OCI-LY3 (cell line): ENCODE measurements at regions not wholly inside any gene's neighbourhood (a gene's known extent, or its start where the extent isn't known, plus 50 kb on each side); places are given as distances from the start of the nearest gene placed in this dataset.
A peak's percentile ranks its signal among the peaks of the same experiment; 100 is the strongest.

Experiments
- H2AFZ ChIP-seq: fragments of 200-600, 300-600 bp; shearing (Covaris generic); 2 replicates; pipeline ENCODE4 v1.6.0; 2014; ENCODE audit warnings: antibody characterized with exemption, low read depth, low read length
- H3K27ac ChIP-seq: fragments of 200-600, 300-600 bp; sonication (generic); 2 replicates; pipeline ENCODE4 v1.5.1; 2014; ENCODE audit warnings: mild to moderate bottlenecking, low read length, moderate library complexity, mixed read lengths
- H3K27me3 ChIP-seq: fragments of 200-600, 300-600 bp; sonication (generic); 2 replicates; pipeline ENCODE4 v1.6.1; 2014; ENCODE audit warnings: low read depth, low read length, mixed read lengths
- H3K36me3 ChIP-seq: fragments of 200-600, 300-600 bp; sonication (generic); replicated peaks from 2 replicates; pipeline ENCODE3; 2014; ENCODE audit warnings: low read depth, low read length, mixed read lengths
- H3K4me1 ChIP-seq: fragments of 300-600, 200-600 bp; sonication (generic); 2 replicates; pipeline ENCODE4 v1.6.1; 2014; ENCODE audit warnings: low read length, mixed read lengths
- H3K4me2 ChIP-seq: fragments of 200-600, 300-600 bp; sonication (generic); 2 replicates; pipeline ENCODE4 v1.6.1; 2014; ENCODE audit warnings: low read length, mixed read lengths
- H3K4me3 ChIP-seq: fragments of 300-600, 200-600 bp; sonication (generic); 2 replicates; pipeline ENCODE4 v1.5.1; 2014; ENCODE audit warnings: antibody characterized with exemption, mild to moderate bottlenecking, low read length, moderate library complexity
- H3K79me2 ChIP-seq: fragments of 300-600, 200-600 bp; shearing (Covaris generic); 2 replicates; pipeline ENCODE4 v1.6.1; 2014; ENCODE audit warnings: mild to moderate bottlenecking, low read length, mixed read lengths
- H3K9ac ChIP-seq: fragments of 300-600, 200-600 bp; shearing (Covaris generic); 2 replicates; pipeline ENCODE4 v1.6.0; 2014; ENCODE audit warnings: mild to moderate bottlenecking, low read length, moderate library complexity
- H3K9me3 ChIP-seq: fragments of 200-600, 300-600 bp; shearing (Covaris generic); 2 replicates; pipeline ENCODE4 v1.6.1; 2014; ENCODE audit warnings: low read length, mixed read lengths; ENCODE audit not compliant: insufficient read depth
- H4K20me1 ChIP-seq: fragments of 200-600, 300-600 bp; sonication (generic); 2 replicates; pipeline ENCODE4 v1.6.1; 2016; ENCODE audit warnings: low read length, mixed read lengths; ENCODE audit not compliant: insufficient read depth
- EZH2phosphoT487 ChIP-seq: fragments of 200-600 bp; shearing (Covaris generic); IDR thresholded peaks from 2 replicates; pipeline ENCODE4 v1.6.1; 2018; ENCODE audit warnings: antibody characterized with exemption, mixed run types, low read depth
- TF ChIP-seq, protein P1 (sequence below): fragments of 200-600, 300-600 bp; sonication (generic); IDR thresholded peaks from 2 replicates; pipeline ENCODE4 v1.5.1; 2014; ENCODE audit warnings: antibody characterized with exemption, low read length, low read depth

DNA sequence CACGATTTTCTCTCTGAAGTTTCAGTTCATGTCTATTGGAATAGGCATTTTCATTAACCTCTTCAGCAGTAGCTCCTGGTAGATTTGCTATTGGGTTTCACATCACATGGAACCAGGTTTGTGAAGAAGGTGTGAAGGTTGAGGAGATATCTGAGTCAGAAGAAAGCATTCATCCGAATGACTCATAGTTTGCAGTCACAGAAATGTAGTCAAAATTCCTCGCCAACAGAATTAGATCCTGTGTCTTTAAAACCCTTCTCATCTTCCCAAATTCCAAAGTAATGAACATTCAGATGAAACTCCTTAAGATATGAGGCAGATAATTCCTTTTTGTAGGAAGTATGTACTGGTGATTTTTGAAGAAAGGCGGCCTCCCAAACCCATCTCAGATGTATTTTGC is 125.0 kb upstream of the LARGE1 start:
- Histone ChIP-seq H3K4me3 (no peak overlapping the region), H3K27me3 (peaks cover 27% of the 10 kb centered on the region), H3K27ac (no peak overlapping the region), H3K36me3 (no peaks in the 10 kb centered on the region), H4K20me1 (no peaks in the 10 kb centered on the region), H3K4me2 (no peak overlapping the region), H3K9me3 (no peaks in the 10 kb centered on the region), H3K4me1 (no peaks in the 10 kb centered on the region), H3K79me2 (no peaks in the 10 kb centered on the region), H3K9ac (no peak overlapping the region), H2AFZ (no peak overlapping the region)
- no peak for TF ChIP-seq EZH2phosphoT487
- TF ChIP-seq, protein P1, sequence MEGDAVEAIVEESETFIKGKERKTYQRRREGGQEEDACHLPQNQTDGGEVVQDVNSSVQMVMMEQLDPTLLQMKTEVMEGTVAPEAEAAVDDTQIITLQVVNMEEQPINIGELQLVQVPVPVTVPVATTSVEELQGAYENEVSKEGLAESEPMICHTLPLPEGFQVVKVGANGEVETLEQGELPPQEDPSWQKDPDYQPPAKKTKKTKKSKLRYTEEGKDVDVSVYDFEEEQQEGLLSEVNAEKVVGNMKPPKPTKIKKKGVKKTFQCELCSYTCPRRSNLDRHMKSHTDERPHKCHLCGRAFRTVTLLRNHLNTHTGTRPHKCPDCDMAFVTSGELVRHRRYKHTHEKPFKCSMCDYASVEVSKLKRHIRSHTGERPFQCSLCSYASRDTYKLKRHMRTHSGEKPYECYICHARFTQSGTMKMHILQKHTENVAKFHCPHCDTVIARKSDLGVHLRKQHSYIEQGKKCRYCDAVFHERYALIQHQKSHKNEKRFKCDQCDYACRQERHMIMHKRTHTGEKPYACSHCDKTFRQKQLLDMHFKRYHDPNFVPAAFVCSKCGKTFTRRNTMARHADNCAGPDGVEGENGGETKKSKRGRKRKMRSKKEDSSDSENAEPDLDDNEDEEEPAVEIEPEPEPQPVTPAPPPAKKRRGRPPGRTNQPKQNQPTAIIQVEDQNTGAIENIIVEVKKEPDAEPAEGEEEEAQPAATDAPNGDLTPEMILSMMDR: no peak

DNA sequence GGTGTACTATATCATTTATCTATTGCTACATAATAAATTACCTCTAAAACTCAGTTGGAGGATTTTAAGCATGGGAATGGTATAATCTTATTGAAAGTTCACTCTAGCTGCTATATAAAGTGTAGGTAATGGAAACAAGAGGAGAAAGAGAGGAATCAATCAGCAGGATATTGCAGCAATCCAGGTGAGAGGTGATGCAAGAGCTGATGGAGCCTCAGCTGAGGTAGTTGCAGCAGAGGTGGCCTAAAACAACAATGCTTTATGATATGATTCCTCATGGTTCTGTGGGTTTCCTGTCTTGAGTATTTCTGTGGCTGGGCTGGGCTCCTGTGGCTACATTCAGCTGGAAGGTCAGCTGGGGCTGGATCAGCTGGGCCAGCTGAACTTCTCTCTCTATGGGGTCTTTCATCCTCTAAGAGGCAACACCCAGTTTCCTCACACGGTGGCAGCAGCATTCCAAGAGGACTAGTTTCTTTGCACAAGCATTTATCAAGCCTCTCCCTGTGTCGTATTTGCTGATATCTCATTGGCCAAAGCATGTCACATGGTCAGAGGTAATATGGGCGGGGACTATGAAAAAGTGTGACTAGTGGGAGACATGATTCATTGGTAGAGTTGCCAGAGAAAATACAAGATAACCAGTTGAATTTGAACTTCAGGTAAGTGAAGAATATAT is 135.4 kb upstream of the LARGE1 start:
- TF ChIP-seq EZH2phosphoT487: no peak
- TF ChIP-seq, protein P1: peak; percentile 45
- no peaks in the 10 kb centered on the region for H4K20me1 ChIP-seq
- H3K9ac ChIP-seq: no peak overlapping the region
- no peak overlapping the region for H3K27ac ChIP-seq
- H3K9me3 ChIP-seq: peaks cover 19% of the 10 kb centered on the region
- H3K4me3 ChIP-seq: no peak overlapping the region
- H3K4me2 ChIP-seq: no peak overlapping the region
- H2AFZ ChIP-seq: no peak overlapping the region
- peaks cover 53% of the 10 kb centered on the region for H3K27me3 ChIP-seq
- no peaks in the 10 kb centered on the region for H3K79me2 ChIP-seq
- no peaks in the 10 kb centered on the region for H3K36me3 ChIP-seq
- no peaks in the 10 kb centered on the region for H3K4me1 ChIP-seq

DNA sequence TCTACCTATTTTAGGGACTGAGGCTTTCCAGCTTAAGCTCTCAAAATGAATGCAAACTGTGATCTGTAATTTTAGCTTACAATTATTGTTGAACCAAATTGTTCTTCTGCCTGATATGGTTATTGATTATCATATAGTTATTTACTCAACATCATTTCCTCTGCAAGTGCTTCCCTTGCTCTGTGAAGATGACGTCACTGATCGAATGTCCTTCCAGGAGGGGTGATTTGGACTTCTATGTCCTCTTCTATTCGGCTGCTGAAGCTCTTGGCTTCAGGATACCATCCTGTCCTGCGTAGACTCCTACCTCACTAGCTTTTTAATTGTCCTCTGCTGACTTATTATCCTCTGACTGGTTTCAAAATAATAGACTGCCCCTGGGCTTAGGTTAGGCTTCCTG is 137.4 kb upstream of the LARGE1 start:
- H3K4me2 ChIP-seq: no peak overlapping the region
- H3K27ac ChIP-seq: no peak overlapping the region
- H3K9ac ChIP-seq: no peak overlapping the region
- no peaks in the 10 kb centered on the region for H3K79me2 ChIP-seq
- no peak for TF ChIP-seq EZH2phosphoT487
- TF ChIP-seq, protein P1: no peak
- peaks cover 19% of the 10 kb centered on the region for H3K9me3 ChIP-seq
- no peak overlapping the region for H2AFZ ChIP-seq
- H4K20me1 ChIP-seq: no peaks in the 10 kb centered on the region
- peaks cover 36% of the 10 kb centered on the region for H3K27me3 ChIP-seq
- H3K4me3 ChIP-seq: no peak overlapping the region
- H3K36me3 ChIP-seq: no peaks in the 10 kb centered on the region
- no peaks in the 10 kb centered on the region for H3K4me1 ChIP-seq

DNA sequence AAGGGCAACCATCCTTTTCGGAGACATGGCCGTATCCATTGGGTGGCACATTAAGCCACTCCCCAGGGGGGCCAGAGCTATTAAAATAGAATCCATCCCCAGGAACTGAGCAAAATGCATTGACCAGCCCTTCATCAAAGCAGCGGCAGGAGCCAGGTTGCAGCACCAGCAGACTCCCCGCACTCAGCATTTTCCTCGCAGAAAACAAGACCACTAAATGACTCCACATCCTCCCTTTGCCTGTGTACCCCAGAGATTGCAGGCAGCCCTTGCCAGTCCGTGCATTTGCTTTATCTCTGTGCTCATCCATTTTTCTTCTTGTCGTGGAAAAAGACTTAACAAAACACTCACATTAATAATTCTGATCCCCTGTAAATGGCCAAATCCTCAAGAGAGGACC is 144.4 kb upstream of the LARGE1 start:
- no peak overlapping the region for H3K27ac ChIP-seq
- no peak overlapping the region for H3K4me2 ChIP-seq
- no peak overlapping the region for H3K9ac ChIP-seq
- TF ChIP-seq, protein P1: no peak
- TF ChIP-seq EZH2phosphoT487: no peak
- no peaks in the 10 kb centered on the region for H3K4me1 ChIP-seq
- no peaks in the 10 kb centered on the region for H3K79me2 ChIP-seq
- H3K27me3 ChIP-seq: peaks cover 22% of the 10 kb centered on the region
- H3K36me3 ChIP-seq: no peaks in the 10 kb centered on the region
- H4K20me1 ChIP-seq: no peaks in the 10 kb centered on the region
- no peak overlapping the region for H2AFZ ChIP-seq
- peaks cover 3% of the 10 kb centered on the region for H3K9me3 ChIP-seq
- H3K4me3 ChIP-seq: no peak overlapping the region
